ENCODE measurements at regions not wholly inside any gene's neighbourhood (a gene's known extent, or its start where the extent isn't known, plus 50 kb on each side); places are given as distances from the start of the nearest gene placed in this dataset.

DNA sequence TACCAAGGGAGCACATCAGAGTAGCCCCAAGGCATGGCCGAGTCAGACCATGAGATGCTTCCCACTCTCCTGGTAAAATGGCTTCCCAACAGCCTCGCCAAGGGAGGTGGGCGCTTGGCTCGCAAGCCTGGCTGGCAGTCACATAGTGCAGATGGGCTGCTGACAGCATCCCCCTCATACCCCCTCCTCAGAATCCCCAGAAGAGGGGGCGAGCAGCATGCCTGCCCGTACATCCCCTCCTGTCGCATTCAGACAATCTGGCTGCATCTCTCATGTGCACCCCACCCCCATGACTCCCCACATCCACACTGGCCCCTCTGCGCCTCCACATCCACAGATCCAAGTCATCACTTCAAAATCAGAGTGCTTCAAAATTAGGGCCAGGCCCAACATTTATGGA, 54.0 kb upstream of the CES5A start:
- no peak for DNase-seq
- H3K9me3 Mint-ChIP-seq (ENCODE audit: unreplicated experiment), result no peaks in the 10 kb centered on the region
- TF ChIP-seq, protein P1, sequence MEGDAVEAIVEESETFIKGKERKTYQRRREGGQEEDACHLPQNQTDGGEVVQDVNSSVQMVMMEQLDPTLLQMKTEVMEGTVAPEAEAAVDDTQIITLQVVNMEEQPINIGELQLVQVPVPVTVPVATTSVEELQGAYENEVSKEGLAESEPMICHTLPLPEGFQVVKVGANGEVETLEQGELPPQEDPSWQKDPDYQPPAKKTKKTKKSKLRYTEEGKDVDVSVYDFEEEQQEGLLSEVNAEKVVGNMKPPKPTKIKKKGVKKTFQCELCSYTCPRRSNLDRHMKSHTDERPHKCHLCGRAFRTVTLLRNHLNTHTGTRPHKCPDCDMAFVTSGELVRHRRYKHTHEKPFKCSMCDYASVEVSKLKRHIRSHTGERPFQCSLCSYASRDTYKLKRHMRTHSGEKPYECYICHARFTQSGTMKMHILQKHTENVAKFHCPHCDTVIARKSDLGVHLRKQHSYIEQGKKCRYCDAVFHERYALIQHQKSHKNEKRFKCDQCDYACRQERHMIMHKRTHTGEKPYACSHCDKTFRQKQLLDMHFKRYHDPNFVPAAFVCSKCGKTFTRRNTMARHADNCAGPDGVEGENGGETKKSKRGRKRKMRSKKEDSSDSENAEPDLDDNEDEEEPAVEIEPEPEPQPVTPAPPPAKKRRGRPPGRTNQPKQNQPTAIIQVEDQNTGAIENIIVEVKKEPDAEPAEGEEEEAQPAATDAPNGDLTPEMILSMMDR (IDR thresholded peaks at IDR 0.05; ENCODE audit: partially characterized antibody, unreplicated experiment), result no peak
- peaks cover 3% of the 10 kb centered on the region for H3K4me1 Mint-ChIP-seq (ENCODE audit: low read depth, unreplicated experiment)
- H3K36me3 Mint-ChIP-seq (ENCODE audit: unreplicated experiment), result no peaks in the 10 kb centered on the region
- no peak overlapping the region for H3K27ac Mint-ChIP-seq (ENCODE audit: unreplicated experiment)
- no peak overlapping the region for H3K4me3 Mint-ChIP-seq (ENCODE audit: unreplicated experiment)
- no peaks in the 10 kb centered on the region for H3K27me3 Mint-ChIP-seq (ENCODE audit: unreplicated experiment)

DNA sequence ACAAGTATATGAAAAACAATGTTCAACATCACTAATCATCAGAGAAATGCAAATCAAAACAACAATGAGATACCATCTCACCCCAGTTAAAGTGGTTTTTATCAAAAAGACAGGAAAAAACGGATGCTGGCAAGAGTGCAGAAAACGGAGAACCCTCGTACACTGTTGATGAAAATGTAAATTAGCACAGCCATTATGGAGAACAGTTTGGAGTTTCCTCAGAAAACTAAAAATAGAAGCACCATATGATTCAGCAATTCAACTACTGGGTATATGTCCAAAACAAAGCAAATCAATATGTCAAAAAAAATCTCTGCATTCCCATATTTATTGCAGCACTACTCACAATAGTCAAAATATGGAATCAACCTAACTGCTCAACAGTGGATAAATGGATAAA, 50.1 kb upstream of the CES5A start:
- DNase-seq, result no peak
- H3K4me3 Mint-ChIP-seq (ENCODE audit: unreplicated experiment), result no peak overlapping the region
- no peaks in the 10 kb centered on the region for H3K9me3 Mint-ChIP-seq (ENCODE audit: unreplicated experiment)
- H3K36me3 Mint-ChIP-seq (ENCODE audit: unreplicated experiment), result peaks cover 10% of the 10 kb centered on the region
- H3K27ac Mint-ChIP-seq (ENCODE audit: unreplicated experiment), result no peak overlapping the region
- H3K4me1 Mint-ChIP-seq (ENCODE audit: low read depth, unreplicated experiment), result peaks cover 3% of the 10 kb centered on the region
- TF ChIP-seq, protein P1 (IDR thresholded peaks at IDR 0.05; ENCODE audit: partially characterized antibody, unreplicated experiment), result no peak
- no peaks in the 10 kb centered on the region for H3K27me3 Mint-ChIP-seq (ENCODE audit: unreplicated experiment)
